HG03039 (cell line): ENCODE measurements at regions not wholly inside any gene's neighbourhood (a gene's known extent, or its start where the extent isn't known, plus 50 kb on each side); places are given as distances from the start of the nearest gene placed in this dataset.
"Not testable (repeated sequence)": the region's sequence is repeated elsewhere in the genome, so short reads cannot be mapped to it uniquely, and the experiment has no call there.

Source experiments
- ATAC-seq: cut with Tn5 transposase; IDR thresholded peaks from one replicate; pipeline ENCODE4 v1.9.1; 2021; ENCODE audit warnings: mild to moderate bottlenecking, moderate library complexity; ENCODE audit not compliant: unreplicated experiment

DNA sequence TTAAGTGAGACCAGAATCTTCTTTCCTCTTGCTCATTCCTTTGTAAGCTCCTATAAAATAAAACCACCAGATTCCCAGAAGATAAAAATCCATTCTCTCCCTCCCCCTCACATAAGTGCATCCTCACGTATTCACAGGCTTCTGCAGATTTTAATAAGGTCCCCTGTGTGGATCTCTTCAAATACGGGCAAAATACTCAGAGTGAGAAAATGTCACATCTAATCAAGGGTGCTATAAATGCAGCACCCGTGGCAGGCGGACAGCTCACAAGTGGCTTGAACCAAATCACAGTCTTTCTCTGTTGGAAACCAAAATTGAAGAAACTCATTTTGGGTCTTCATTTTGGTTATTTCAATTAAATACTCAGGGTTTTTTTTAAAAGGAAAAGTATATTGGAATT is 212.9 kb upstream of the CMC1 start:
- ATAC-seq = no peak

DNA sequence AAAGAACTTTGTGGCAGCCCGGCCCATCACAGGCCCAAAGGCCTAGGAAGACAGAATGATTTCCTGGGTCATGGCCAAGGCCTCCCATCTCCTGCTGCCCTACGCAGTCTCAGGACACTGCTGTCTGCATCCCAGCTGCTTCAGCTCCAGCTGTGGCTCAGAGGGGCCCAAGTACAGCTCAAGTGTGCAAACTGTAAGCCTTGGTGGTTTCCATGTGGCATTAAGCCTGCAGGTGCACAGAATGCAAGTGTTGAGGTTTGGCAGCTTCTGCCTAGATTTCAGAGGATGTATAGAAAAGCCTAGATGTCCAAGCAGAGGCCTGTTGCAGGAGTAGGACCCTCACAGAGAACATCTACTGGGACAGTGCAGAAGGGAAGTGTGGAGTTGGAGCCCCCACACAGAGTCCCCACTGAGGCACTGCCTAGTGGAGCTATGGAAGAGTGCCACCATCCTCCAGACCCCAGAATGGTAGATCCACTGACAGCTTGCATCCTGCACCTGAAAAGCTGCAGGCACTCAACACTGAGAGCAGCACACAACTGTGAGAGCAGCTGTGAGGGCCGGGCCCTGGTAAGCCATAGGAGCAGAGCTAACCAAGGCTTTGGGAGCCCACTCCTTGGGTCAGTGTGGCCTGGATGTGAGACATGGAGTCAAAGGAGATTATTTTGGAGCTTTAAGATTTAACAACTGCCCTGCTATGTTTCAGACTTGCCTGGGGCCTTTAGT is 208.2 kb upstream of the CMC1 start:
- ATAC-seq = no peak

DNA sequence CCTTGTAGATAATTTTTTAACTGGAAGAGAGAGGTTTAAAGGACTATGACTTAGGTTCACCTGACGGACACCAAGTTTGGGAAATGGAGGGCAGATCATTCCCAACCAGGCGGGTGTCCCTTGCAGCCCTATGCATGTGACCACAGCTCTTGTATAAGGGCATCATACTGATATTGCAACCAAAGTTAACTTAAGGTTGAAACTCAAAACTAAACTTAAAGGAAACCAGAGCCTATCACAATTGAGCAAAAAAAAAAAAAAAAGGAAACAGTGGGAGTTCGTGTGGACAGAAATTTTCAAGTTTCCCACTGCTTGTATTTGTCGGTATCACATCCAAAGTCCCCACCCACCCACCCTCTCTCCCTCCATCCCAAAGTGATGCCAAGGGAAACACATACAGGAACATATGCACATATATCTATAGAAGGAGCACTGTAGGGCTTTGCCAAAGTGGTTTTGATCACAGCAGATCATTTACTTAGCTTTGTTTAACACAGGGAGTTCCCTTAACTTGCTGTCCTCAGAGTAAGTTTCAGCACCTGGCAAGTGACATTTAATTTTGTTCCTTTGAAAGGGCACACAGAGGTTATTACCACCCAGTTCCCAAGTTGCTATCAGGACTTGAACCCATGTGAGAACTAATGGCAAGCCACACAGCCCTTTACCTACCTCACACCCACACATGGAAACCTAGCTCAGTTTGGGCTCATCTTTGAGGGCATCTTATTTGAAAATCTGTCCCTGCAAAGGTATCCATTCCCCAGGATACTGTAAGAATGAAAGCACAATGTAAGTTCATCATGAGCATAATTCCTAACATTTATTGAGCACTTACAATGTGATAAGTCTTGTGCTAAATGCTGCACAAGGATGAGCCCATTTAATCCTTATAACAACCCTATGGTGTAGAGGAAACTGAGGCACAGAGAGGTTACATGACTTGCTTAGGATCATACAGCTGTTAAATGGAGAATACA is 204.5 kb upstream of the CMC1 start:
- no peak for ATAC-seq

DNA sequence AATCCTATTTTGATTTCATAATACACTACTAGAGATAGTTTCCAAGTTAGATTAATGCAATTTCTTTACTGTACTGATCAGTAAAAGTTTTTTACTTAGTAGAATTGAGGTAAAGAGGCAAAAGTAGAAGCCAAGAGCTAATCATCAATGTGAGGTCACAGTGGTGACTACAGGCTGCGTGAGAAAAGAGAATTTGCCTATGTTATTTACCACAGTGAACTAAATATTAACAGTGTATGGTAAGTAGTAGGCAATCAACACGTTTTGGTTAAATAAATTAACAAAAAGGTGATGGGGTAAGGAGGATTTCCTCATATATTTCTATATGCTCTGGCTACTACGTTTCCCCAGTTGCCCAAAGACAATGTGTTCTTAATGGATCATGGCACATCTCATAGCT is 202.2 kb upstream of the CMC1 start:
- ATAC-seq = no peak

DNA sequence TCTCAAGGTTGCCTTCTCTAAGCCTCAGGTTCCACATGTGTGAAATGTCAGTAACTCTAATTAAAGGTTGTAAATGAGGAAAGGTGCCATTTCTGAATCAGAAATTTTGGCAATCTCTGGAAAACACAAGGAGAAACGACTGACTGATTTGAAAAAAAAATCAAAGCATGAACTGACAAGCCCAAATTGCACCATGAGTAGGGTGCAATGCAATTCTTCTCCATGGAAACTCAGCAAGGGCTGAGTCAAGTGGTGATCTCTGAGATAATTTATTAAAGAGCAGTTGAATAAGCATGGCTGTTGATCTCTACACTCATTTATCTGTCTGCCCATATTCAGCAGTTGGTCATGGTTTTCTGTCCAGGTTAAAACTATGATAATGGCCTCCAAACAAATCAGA is 201.6 kb upstream of the CMC1 start:
- ATAC-seq = no peak

DNA sequence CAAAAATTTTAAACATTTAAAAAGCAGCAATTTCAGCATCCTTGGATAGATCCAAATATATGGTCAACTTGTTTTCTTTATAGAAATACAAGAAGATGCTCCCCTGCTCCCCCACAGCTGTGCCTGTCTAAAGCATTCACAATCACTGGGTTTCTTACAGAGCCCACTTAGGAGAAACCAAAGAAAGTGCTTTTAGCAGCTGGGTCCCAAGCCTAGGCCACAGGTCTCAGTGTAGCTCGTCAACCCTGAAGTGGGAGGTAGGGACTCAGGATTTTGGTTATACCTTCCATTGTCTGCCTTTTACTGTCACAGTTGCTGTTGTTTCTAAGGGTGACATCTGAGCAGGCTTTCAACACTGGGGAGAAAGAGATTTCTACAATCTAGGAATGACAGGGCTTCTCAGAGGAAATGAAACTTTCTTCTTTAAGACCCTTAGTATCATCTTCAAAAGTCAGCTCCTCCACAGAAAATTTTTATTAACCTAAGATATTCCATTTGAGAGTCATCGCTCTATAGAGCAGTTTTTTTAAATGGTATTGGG is 199.3 kb upstream of the CMC1 start:
- no peak for ATAC-seq

DNA sequence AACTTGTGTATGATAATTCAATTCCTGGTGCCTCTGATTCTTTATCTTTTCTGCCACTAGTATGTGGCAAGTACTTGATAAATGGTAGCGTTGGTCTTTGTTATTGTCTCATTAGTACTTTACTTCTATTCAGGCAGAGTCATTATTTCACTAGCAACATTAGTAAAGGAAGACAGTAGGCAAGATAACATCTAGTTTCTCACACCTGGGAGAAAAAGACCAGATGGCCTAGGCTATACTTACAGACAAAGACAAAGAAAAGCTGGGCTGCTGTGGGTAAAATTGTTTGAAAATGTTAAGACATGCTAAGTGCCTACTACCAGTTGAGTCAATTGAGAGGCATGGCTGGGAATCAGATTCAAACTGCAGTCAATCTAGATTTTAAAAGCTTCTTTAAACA is 198.7 kb upstream of the CMC1 start:
- ATAC-seq = no peak

DNA sequence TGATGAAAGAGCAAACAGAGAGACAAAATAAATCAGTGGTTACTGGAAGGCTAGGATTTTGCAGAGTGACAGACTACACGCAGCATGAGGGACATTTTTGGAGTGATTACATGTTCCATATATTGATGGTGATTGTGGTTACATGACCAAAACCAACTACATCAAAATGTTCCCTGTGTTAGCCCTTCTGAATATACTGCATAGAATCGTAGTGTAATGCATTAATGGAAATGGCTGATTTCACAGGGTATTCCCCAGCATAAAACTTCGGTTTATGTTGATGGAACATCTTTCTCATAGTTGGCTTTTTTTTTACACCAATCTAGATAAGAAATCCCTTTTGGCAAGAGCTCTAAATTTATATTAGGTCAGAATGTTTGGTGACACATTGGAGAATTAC is 191.3 kb upstream of the CMC1 start:
- ATAC-seq = no peak

DNA sequence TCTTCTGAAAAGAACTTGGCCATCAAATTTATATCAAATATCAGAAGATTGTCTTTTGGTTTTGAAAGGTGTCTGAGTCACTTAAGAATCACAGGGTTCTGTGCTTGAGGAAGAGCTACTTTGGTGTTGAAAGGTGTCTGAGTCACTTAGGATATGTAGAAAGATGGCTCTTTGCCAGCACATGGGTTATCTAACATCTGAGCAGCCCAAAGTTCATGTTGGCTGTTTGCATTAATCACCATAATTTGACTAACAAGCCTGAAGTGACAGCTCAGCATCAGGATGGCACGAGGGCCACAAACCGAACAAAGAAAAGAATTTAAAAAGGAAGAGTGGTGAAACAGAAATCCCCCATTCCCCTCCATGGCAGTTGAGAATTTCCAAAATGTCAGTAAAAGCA is 190.5 kb upstream of the CMC1 start:
- ATAC-seq = no peak

DNA sequence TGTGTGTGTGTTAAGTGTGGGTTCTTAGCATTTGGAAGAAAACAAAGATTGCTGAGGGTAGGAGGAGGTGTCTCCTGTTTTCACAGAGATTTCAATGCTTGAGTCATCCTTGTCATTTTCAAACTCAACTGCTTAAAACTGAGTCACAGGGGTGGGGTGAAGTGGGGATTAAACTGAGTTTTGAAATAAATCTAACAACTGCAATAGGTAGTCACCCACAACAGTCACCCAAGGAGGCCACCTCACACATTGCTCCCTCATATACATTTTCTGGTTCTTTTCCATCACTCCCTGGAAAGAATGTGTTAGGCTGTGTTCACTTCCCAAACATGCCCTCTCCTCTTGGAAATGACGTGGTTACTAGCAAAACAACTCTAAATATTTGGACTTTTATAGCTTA is 187.7 kb upstream of the CMC1 start:
- ATAC-seq = no peak

DNA sequence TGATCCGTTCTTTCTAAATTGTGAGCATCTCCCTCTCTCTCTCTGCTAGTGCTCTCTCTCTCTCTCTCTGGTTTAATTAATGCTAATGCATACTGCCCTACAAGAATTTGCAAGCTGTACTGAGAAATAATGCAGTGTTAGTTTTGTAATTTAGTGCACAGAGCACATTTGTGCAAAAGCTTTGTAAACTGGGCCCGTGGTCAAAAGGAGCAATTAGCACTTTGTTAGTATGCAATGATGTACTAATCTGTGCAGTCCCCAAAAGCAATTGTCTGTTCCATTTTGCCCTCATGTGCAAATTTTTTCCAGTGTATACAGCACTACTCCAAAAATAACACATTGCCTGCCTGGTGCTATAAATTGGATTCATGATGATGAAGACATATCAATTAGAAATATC is 184.6 kb upstream of the CMC1 start:
- ATAC-seq = no peak

DNA sequence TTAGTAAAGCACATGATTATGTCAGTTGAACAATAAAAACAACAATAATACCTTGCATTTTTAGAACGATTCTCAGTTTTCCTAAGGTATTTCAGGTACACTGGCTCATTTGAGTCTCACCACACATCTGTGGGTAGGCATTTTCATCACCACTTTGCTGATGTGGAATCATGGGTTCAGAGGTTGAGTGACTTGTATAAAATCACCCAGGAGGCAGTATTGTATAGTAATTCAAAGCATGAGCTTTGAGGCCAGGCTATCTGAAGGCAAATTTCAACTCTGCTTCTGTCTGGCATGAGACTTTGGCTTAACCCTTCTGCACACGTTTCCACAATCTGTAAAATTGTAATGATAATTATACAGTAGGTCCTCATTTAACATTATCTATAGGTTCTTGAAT is 183.9 kb upstream of the CMC1 start:
- ATAC-seq = no peak

DNA sequence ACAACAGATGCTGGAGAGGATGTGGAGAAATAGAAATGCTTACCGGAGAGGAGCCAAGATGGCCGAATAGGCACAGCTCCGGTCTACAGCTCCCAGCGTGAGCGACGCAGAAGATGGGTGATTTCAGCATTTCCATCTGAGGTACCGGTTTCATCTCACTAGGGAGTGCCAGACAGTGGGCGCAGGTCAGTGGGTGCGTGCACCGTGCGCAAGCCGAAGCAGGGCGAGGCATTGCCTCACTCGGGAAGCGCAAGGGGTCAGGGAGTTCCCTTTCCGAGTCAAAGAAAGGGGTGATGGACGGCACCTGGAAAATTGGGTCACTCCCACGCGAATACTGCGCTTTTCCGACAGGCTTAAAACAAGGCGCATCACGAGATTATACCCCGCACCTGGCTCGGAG is 182.2 kb upstream of the CMC1 start:
- not testable (repeated sequence) for ATAC-seq

DNA sequence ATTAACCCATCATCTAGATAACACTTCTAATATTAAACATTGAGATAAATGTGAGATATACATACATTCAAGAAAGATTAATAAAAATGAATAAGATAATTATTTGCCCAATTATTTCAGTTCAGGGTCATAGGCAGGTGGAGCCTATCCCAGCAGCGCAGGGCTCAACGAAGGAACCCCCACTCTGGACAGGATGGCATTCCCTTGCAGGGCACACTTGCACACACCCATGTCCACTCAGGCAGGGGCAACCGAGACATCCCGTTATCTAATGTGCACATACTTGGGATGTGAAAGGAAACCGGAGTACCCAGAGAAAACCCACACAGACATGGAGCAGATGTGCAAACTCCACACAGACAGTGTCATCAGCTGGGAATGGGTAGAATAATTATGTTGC is 175.4 kb upstream of the CMC1 start:
- no peak for ATAC-seq

DNA sequence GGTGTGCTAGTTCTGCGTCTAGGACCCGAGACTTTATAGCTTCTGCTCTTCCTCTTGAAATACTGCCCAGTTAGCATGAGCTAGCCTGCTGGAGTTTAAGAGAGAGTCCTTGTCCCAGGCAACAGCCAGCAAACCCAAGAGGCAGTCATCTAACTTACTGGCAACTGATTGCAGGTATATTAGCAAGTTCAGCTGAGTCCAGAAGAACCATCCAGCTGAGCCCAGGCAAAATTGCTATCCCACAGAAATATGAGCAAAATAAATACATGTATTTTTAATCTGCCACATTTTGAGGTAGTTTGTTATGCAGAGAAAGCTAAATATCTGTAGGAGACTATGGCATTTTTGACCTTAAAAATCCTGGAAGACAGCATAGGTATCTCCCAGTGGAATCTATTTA is 174.4 kb upstream of the CMC1 start:
- ATAC-seq = no peak

DNA sequence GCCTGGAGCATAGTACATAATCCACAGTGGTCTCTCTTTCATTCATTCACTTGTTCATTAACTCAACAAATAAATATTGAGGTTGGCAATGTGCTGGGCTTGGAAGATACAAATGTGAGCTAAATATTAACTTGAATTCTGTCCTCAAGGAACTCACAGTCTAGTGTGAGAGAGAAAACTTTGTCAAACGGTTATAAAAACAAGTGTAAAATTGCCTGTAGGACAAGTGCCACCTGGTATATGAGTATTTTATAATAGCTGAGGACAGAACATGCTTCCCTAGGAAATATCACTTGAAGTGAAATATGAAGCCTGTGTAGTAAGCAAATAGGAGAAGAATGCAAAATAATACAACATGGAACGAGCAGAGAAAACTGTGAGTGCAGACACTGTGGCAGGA is 173.1 kb upstream of the CMC1 start:
- ATAC-seq = no peak

DNA sequence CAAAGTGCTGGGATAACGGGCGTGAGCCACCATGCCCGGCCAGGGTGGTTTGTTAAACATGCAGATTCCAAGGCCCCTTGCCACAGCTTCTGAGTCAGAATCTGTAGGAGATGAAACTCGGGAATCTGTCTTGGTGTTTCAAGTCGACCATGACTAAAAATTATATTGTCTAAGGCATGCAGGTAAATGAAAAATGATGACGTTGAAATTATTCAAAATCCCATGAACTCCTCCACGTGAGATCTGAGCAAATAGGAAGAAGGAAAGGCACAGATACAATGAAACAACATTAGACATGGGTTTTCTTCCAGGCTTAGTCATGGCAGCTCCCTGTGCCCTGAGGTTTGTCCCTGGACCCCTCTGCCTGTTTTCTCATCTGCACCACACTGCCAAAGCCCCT is 172.0 kb upstream of the CMC1 start:
- no peak for ATAC-seq

DNA sequence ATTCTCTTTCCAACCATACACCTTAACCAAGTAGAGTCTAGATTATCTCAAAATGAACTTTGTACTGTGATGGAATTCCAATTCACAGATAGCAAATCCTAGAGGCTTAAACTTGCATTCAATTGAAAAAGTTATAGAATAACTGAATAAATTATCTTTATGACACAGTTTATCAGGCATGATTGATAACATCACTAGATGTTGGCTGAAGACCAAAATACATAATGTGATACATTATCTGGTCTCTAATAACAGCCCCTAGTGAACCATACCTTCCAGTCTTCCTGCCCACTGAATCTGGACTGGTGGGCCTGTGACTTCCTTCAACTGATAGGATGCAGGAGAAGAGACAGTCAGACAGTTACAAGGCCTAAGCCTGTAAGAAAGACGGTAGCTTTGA is 165.2 kb upstream of the CMC1 start:
- no peak for ATAC-seq

DNA sequence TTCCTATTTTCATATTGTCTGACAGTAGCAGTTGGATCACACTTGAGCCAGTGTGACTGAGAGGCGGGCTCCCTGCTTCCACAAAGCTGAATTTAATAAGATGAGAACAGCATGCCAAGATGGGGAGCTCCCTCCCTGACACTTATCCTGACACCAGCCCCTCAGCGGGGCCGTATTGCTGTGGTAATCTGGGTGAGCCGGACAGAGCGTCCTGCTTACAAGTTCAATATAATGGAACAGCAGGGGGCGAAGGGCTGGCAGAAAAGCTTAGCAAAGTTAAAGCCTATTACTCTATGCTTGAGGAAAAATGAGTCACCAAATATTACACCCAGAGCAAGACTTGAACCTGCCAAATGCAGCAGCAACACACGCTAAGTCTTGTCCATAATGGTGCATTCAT is 163.8 kb upstream of the CMC1 start:
- no peak for ATAC-seq

DNA sequence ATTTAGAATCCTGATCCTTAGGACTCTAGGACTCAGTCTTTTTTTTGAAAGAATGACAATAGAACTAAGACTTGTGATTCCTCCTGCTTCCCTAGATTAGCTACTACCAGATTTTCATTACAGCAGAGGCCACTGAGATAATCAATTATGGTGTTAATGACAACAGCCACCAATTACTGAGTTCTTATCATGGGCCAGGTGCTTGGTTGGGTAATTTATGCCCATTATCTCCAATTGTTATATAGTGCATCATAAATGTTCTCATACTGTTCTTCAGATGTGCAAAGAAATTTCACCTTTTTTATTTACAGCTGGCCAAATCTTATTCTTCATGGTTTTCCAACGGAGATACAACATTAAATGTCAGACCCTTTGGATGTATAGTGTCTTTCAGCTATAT is 162.9 kb upstream of the CMC1 start:
- no peak for ATAC-seq

DNA sequence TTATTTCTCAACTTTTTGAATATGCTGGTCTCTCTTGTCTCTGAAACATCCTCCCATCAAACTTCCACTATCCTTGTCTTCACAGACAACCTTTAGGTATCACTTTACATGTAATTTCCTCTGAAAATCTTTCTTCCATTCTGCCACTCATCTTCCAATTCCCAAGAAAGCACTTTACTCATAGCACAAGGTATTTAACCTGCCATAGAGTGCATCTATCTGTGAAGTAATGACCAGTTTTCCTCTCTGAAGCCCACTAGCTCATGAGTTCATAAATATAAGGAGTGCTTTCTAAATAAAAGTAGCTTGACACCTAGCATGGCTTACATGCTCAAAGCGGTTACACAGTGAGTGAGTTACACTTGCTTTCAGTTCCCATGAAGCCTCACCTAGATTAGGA is 160.7 kb upstream of the CMC1 start:
- ATAC-seq = no peak

DNA sequence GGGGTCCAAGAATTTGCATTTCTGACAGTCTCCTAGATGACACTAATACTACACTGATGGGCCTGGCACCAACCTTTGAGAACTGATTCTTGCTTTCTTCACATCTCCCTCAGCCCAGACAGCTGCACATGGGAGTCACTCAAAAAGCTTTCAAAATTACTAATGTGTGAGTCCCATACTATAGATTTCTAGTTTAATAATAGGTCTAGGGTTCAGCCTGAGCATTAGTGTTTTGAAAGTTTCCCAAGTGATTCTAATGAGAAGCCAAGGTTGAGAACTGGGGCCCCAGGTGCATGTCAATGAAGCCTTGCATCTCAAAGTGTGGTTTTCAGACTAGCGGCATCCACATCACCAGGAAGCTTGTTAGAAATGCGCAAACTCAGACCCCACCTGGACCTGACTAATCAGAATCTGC is 159.9 kb upstream of the CMC1 start:
- ATAC-seq = no peak
